Trophoblast cell (in vitro differentiated cells and primary cell): ENCODE measurements at regions not wholly inside any gene's neighbourhood (a gene's known extent, or its start where the extent isn't known, plus 50 kb on each side); places are given as distances from the start of the nearest gene placed in this dataset.
"Not testable (repeated sequence)": the region's sequence is repeated elsewhere in the genome, so short reads cannot be mapped to it uniquely, and the experiment has no call there.

Experiments used
- DNase-seq, 2 donors: peaks; one replicate each; pipeline ENCODE4 v3.0.0-alpha.2; 2016
- H2AFZ ChIP-seq: 2 replicates; pipeline ENCODE4 v1.6.1; 2013; ENCODE audit warnings: low read length, moderate library complexity, mild to moderate bottlenecking; ENCODE audit not compliant: insufficient read depth, poor library complexity
- H2AK5ac ChIP-seq: 2 replicates; pipeline ENCODE4 v1.6.1; 2013; ENCODE audit warnings: mild to moderate bottlenecking, low read length
- H2BK120ac ChIP-seq: 2 replicates; pipeline ENCODE4 v1.6.1; 2013; ENCODE audit warnings: low read length, mild to moderate bottlenecking, moderate library complexity; ENCODE audit not compliant: insufficient read depth, poor library complexity
- H2BK12ac ChIP-seq: 2 replicates; pipeline ENCODE4 v1.6.1; 2013; ENCODE audit warnings: mild to moderate bottlenecking, low read length, moderate library complexity
- H2BK5ac ChIP-seq: 2 replicates; pipeline ENCODE4 v1.6.1; 2013; ENCODE audit warnings: low read length, low read depth, moderate library complexity, mild to moderate bottlenecking; ENCODE audit not compliant: poor library complexity
- H3K14ac ChIP-seq: 2 replicates; pipeline ENCODE4 v1.6.1; 2013; ENCODE audit warnings: mild to moderate bottlenecking, low read length
- H3K18ac ChIP-seq: 2 replicates; pipeline ENCODE4 v1.6.1; 2013; ENCODE audit warnings: mild to moderate bottlenecking, low read length
- H3K23ac ChIP-seq: 2 replicates; pipeline ENCODE4 v1.6.1; 2013; ENCODE audit warnings: low read length
- H3K27ac ChIP-seq: 2 replicates; pipeline ENCODE4 v1.5.1; 2013; ENCODE audit warnings: low read depth, mild to moderate bottlenecking, inconsistent platforms, low read length, moderate library complexity
- H3K27me3 ChIP-seq: 2 replicates; pipeline ENCODE4 v1.6.1; 2013; ENCODE audit warnings: inconsistent platforms, mild to moderate bottlenecking, low read length, moderate library complexity; ENCODE audit not compliant: insufficient read depth
- H3K36me3 ChIP-seq, 2 experiments: 1 replicate in 1 of 2; 2 replicates in 1 of 2; pipeline ENCODE4 v1.6.1; 2013; ENCODE audit warnings: low read length in 2 of 2, mild to moderate bottlenecking in 2 of 2, moderate library complexity in 1 of 2; ENCODE audit not compliant: insufficient read depth in 2 of 2, control insufficient read depth in 1 of 2
- H3K4ac ChIP-seq: 2 replicates; pipeline ENCODE4 v1.6.1; 2013; ENCODE audit warnings: low read depth, mild to moderate bottlenecking, low read length, moderate library complexity
- H3K4me1 ChIP-seq, 2 experiments: 1 replicate in 1 of 2; 2 replicates in 1 of 2; pipeline ENCODE4 v1.6.1; 2013; ENCODE audit warnings: low read length in 2 of 2, mild to moderate bottlenecking in 2 of 2, moderate library complexity in 1 of 2; ENCODE audit not compliant: insufficient read depth in 2 of 2, control insufficient read depth in 1 of 2
- H3K4me2 ChIP-seq: 2 replicates; pipeline ENCODE4 v1.6.1; 2013; ENCODE audit warnings: inconsistent platforms, mild to moderate bottlenecking, low read length, moderate library complexity
- H3K4me3 ChIP-seq: 2 replicates; pipeline ENCODE4 v1.5.1; 2013; ENCODE audit warnings: mild to moderate bottlenecking, low read depth, low read length, inconsistent platforms
- H3K79me1 ChIP-seq: one replicate; pipeline ENCODE4 v1.6.1; 2013; ENCODE audit warnings: low read length
- H3K79me2 ChIP-seq: 2 replicates; pipeline ENCODE4 v1.6.1; 2013; ENCODE audit warnings: low read length, mild to moderate bottlenecking; ENCODE audit not compliant: control insufficient read depth, insufficient read depth, poor library complexity
- H3K9ac ChIP-seq: 2 replicates; pipeline ENCODE4 v1.6.1; 2013; ENCODE audit warnings: mild to moderate bottlenecking, low read length
- H3K9me3 ChIP-seq: 2 replicates; pipeline ENCODE4 v1.6.1; 2013; ENCODE audit warnings: low read depth, mild to moderate bottlenecking, control low read depth, inconsistent platforms, low read length; ENCODE audit not compliant: insufficient read depth
- H4K12ac ChIP-seq: 2 replicates; pipeline ENCODE4 v1.6.1; 2013; ENCODE audit warnings: low read depth, mild to moderate bottlenecking, low read length, moderate library complexity
- H4K8ac ChIP-seq: 2 replicates; pipeline ENCODE4 v1.6.1; 2013; ENCODE audit warnings: low read depth, mild to moderate bottlenecking, low read length, moderate library complexity
- H4K91ac ChIP-seq: one replicate; pipeline ENCODE4 v1.6.1; 2013; ENCODE audit warnings: low read depth, mild to moderate bottlenecking, low read length, moderate library complexity
- WGBS: extraction: QIAGEN DNeasy Blood & Tissue Kit; methylation state at CpG from one replicate; pipeline ENCODE4 v1.1.7; 2013; ENCODE audit warnings: missing lambda C conversion rate; ENCODE audit not compliant: insufficient read length, insufficient coverage; ENCODE audit errors: extremely low coverage; 5-methylcytosine and 5-hydroxymethylcytosine counted together

GRCh38 chr11:91005458-91005857, 782.6 kb upstream of the CHORDC1 start:
- Histone ChIP-seq H4K91ac (no peak overlapping the region), H3K4ac (no peak overlapping the region), H3K79me1 (no peaks in the 10 kb centered on the region), H3K4me2 (no peak overlapping the region), H3K36me3 (no peaks in the 10 kb centered on the region), H3K79me2 (no peaks in the 10 kb centered on the region), H3K4me3 (no peak overlapping the region), H3K4me1 (no peaks in the 10 kb centered on the region), H3K18ac (no peak overlapping the region), H3K23ac (no peak overlapping the region), H3K9ac (no peak overlapping the region), H3K14ac (no peak overlapping the region), H2BK120ac (no peak overlapping the region), H2BK12ac (no peak overlapping the region), H4K8ac (no peak overlapping the region), H3K9me3 (no peaks in the 10 kb centered on the region), H4K12ac (no peak overlapping the region), H2AFZ (no peak overlapping the region), H2AK5ac (no peak overlapping the region), H2BK5ac (no peak overlapping the region), H3K27ac (no peak overlapping the region), H3K27me3 (no peaks in the 10 kb centered on the region)
- no CpG with 5 or more reads among the region's 1 CpG for WGBS
- no peak for DNase-seq

- no peak overlapping the region for H2AK5ac ChIP-seq
- no peak overlapping the region for H3K9ac ChIP-seq
Observed at GRCh38 chr11:90997241-90997640, 774.4 kb upstream of the CHORDC1 start.

GRCh38 chr11:90972159-90972558, 749.3 kb upstream of the CHORDC1 start:
- not testable (repeated sequence) for H4K91ac ChIP-seq, H2BK120ac ChIP-seq, H4K8ac ChIP-seq, H3K4me2 ChIP-seq, H2AFZ ChIP-seq, H3K27ac ChIP-seq, H3K9ac ChIP-seq, H3K4me3 ChIP-seq, H3K36me3 ChIP-seq, H3K79me2 ChIP-seq, H3K4me1 ChIP-seq, DNase-seq, H4K12ac ChIP-seq, H3K23ac ChIP-seq, H3K9me3 ChIP-seq, H2BK12ac ChIP-seq, H3K14ac ChIP-seq, H2BK5ac ChIP-seq, H3K4ac ChIP-seq, H3K27me3 ChIP-seq, H2AK5ac ChIP-seq, H3K79me1 ChIP-seq, H3K18ac ChIP-seq
- WGBS = no CpG with 5 or more reads among the region's 22 CpGs

More at GRCh38 chr11:90997241-90997640, 774.4 kb upstream of the CHORDC1 start:
- Histone ChIP-seq H3K4ac (no peak overlapping the region), H3K4me3 (no peak overlapping the region), H3K14ac (no peak overlapping the region), H2AFZ (no peak overlapping the region), H3K27me3 (no peaks in the 10 kb centered on the region), H4K91ac (no peak overlapping the region), H2BK12ac (no peak overlapping the region), H4K12ac (no peak overlapping the region), H3K27ac (no peak overlapping the region), H3K79me2 (no peaks in the 10 kb centered on the region), H3K23ac (no peak overlapping the region), H4K8ac (no peak overlapping the region), H2BK120ac (no peak overlapping the region), H3K9me3 (no peaks in the 10 kb centered on the region), H3K4me1 (no peaks in the 10 kb centered on the region), H3K36me3 (no peaks in the 10 kb centered on the region), H3K18ac (no peak overlapping the region), H2BK5ac (no peak overlapping the region), H3K79me1 (no peaks in the 10 kb centered on the region), H3K4me2 (no peak overlapping the region)
- WGBS = no CpG with 5 or more reads among the region's 3 CpGs
- DNase-seq = no peak

GRCh38 chr11:90947930-90948329, 725.1 kb upstream of the CHORDC1 start:
- Histone ChIP-seq H3K4me3 (no peak overlapping the region), H3K79me1 (no peaks in the 10 kb centered on the region), H3K9ac (no peak overlapping the region), H2BK12ac (no peak overlapping the region), H3K27me3 (no peaks in the 10 kb centered on the region), H2BK120ac (no peak overlapping the region), H3K23ac (no peak overlapping the region), H2BK5ac (no peak overlapping the region), H3K36me3 (no peaks in the 10 kb centered on the region), H4K91ac (no peak overlapping the region), H3K79me2 (no peaks in the 10 kb centered on the region), H3K9me3 (no peaks in the 10 kb centered on the region), H3K4ac (no peak overlapping the region), H3K14ac (no peak overlapping the region), H2AK5ac (no peak overlapping the region), H3K4me1 (no peaks in the 10 kb centered on the region), H3K27ac (no peak overlapping the region), H4K8ac (no peak overlapping the region), H3K4me2 (no peak overlapping the region), H4K12ac (no peak overlapping the region), H3K18ac (no peak overlapping the region), H2AFZ (no peak overlapping the region)
- DNase-seq = no peak
